ENCODE measurements at regions not wholly inside any gene's neighbourhood (a gene's known extent, or its start where the extent isn't known, plus 50 kb on each side); places are given as distances from the start of the nearest gene placed in this dataset.

GRCh38 chr3:9302425-9303181 is 53.2 kb upstream of the SRGAP3 start:
- peak; percentile 91 for TF ChIP-seq CTCF (conservative IDR thresholded peaks at IDR 0.05)
- TF ChIP-seq ZFX (IDR thresholded peaks at IDR 0.05) = no peak

Data from C4-2B (cell line).